ENCODE measurements at regions not wholly inside any gene's neighbourhood (a gene's known extent, or its start where the extent isn't known, plus 50 kb on each side); places are given as distances from the start of the nearest gene placed in this dataset.
"Not testable (repeated sequence)": the region's sequence is repeated elsewhere in the genome, so short reads cannot be mapped to it uniquely, and the experiment has no call there.

GRCh38 chr1:234955107-234955731, 173.4 kb downstream of the TOMM20 start:
- peak; percentile 94 for ATAC-seq
- intact Hi-C loops (cut with DNase I): no loop called here
- peak; percentile 82 for DNase-seq (ENCODE audit: low spot score)

- DNase-seq (ENCODE audit: low spot score): peak; percentile 41
- no peak for ATAC-seq
- intact Hi-C loops (cut with DNase I): no loop called here
Measured at GRCh38 chr1:234954613-234955012, 174.0 kb downstream of the TOMM20 start.

- peak; percentile 12 for DNase-seq (ENCODE audit: low spot score)
- ATAC-seq: no peak
- intact Hi-C loops (cut with DNase I): no loop called here
Measured at GRCh38 chr1:234953655-234954405, 174.8 kb downstream of the TOMM20 start.

GRCh38 chr1:234950598-234950997, 178.0 kb downstream of the TOMM20 start:
- no peak for DNase-seq (ENCODE audit: low spot score)
- intact Hi-C loops (cut with DNase I): no loop called here
- ATAC-seq: no peak

- ATAC-seq; intact Hi-C loops (cut with DNase I): not testable (repeated sequence)
- DNase-seq (ENCODE audit: low spot score): peak; percentile 21
Measured at GRCh38 chr1:234949528-234949927, 179.1 kb downstream of the TOMM20 start.

GRCh38 chr1:234944439-234945344, 183.9 kb downstream of the TOMM20 start:
- intact Hi-C loops (cut with DNase I): no loop called here
- peak; percentile 46 for ATAC-seq
- no peak for DNase-seq (ENCODE audit: low spot score)

- DNase-seq (ENCODE audit: low spot score): peak; percentile 18
- ATAC-seq: no peak
- intact Hi-C loops (cut with DNase I): no loop called here
Measured at GRCh38 chr1:234943836-234944402, 184.7 kb downstream of the TOMM20 start.

GRCh38 chr1:234942879-234943506, 185.6 kb downstream of the TOMM20 start:
- DNase-seq (ENCODE audit: low spot score): no peak

GRCh38 chr1:234942012-234942332, 186.7 kb downstream of the TOMM20 start:
- intact Hi-C loops (cut with DNase I): no loop called here
- DNase-seq (ENCODE audit: low spot score) (no peak), ATAC-seq (no peak)

More at GRCh38 chr1:234942879-234943506, 185.6 kb downstream of the TOMM20 start:
- ATAC-seq: no peak
- intact Hi-C loops (cut with DNase I): no loop called here

- DNase-seq (ENCODE audit: low spot score): no peak
- ATAC-seq: no peak
- intact Hi-C loops (cut with DNase I): no loop called here
Measured at GRCh38 chr1:234941321-234942011, 187.2 kb downstream of the TOMM20 start.

GRCh38 chr1:234940841-234941240, 187.8 kb downstream of the TOMM20 start:
- no peak for ATAC-seq
- DNase-seq (ENCODE audit: low spot score): no peak
- intact Hi-C loops (cut with DNase I): no loop called here

GRCh38 chr1:234938924-234939323, 189.7 kb downstream of the TOMM20 start:
- DNase-seq (ENCODE audit: low spot score) (no peak), ATAC-seq (no peak)
- intact Hi-C loops (cut with DNase I): no loop called here

- ATAC-seq (no peak), DNase-seq (ENCODE audit: low spot score) (no peak)
- intact Hi-C loops (cut with DNase I): no loop called here
Measured at GRCh38 chr1:234938135-234938534, 190.5 kb downstream of the TOMM20 start.

GRCh38 chr1:234936612-234937389, 191.8 kb downstream of the TOMM20 start:
- ATAC-seq: no peak
- intact Hi-C loops (cut with DNase I): no loop called here

GRCh38 chr1:234934611-234935033, 194.0 kb downstream of the TOMM20 start:
- no peak for ATAC-seq
- no peak for DNase-seq (ENCODE audit: low spot score)
- intact Hi-C loops (cut with DNase I): no loop called here

More at GRCh38 chr1:234936612-234937389, 191.8 kb downstream of the TOMM20 start:
- DNase-seq (ENCODE audit: low spot score): no peak

- ATAC-seq (peak; percentile 77), DNase-seq (ENCODE audit: low spot score) (no peak)
- intact Hi-C loops (cut with DNase I): no loop called here
Measured at GRCh38 chr1:234933475-234933874, 195.2 kb downstream of the TOMM20 start.

GRCh38 chr1:234932511-234933430, 195.9 kb downstream of the TOMM20 start:
- intact Hi-C loops (cut with DNase I): no loop called here
- DNase-seq (ENCODE audit: low spot score): no peak
- peak; percentile 50 for ATAC-seq

All from sciatic nerve (tissue), 2 donors.